NCI-H1105 treated with DMSO at 0.1 percent for 48 hours (cell line): ENCODE measurements at regions not wholly inside any gene's neighbourhood (a gene's known extent, or its start where the extent isn't known, plus 50 kb on each side); places are given as distances from the start of the nearest gene placed in this dataset.
"Not testable (repeated sequence)": the region's sequence is repeated elsewhere in the genome, so short reads cannot be mapped to it uniquely, and the experiment has no call there.

Experiments used
- DNase-seq: peaks from one replicate; lab custom pipeline; 2025; lab: John Stamatoyannopoulos, UW

DNA sequence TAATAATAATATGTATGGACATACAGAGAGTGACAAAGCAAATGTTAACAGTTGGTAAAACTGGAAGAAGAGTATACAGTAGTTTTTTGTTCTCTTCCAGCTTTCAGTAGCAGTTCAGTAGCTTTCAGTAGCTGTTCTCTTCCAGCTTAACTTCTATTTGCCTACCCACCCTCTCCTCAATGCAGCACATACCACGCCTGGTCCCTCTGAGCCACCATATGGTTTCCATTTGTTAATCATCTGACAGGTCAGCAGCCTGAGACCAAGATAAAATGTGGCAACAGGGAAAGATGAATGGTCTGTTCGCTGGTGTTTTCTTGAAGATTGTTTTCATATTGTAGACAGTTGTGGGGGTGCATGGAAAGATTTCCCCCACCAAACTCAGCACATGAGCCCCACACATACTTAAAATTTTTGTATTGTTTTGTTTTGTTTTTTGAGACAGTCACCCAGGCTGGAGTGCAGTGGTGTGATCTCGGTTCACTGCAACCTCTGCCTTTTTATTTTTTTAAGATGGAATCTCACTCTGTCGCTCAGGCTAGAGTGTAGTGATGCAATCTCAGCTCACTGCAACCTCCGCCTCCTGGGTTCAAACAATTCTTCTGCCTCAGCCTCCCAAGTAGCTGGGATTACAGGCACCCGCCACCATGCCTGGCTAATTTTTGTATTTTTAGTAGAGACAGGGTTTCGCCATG lies 56.8 kb downstream of the ATP6V0E2 start:
- DNase-seq, result not testable (repeated sequence)

DNA sequence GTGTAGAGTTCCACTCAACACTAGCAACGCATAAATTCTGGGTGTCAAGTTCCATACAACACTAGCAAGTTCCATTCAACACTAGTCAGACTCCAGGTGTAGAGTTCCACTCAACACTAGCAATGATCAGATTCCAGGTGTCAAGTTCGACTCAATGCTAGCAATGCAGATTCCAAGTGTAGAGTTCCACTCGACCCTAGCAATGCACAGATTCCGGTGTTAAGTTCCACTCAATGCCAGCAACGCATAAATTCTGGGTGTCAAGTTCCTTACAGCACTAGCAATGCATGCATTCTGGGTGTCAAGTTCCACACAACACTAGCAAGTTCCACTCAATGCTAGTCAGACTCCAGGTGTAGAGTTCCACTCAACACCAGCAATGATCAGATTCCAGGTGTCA lies 60.0 kb downstream of the ATP6V0E2 start:
- DNase-seq, result not testable (repeated sequence)

- DNase-seq, result not testable (repeated sequence)
Measured at GRCh38 chr7:149947346-149947745, 73.6 kb downstream of the ATP6V0E2 start.

GRCh38 chr7:149948444-149948843 lies 74.7 kb downstream of the ATP6V0E2 start:
- not testable (repeated sequence) for DNase-seq

DNA sequence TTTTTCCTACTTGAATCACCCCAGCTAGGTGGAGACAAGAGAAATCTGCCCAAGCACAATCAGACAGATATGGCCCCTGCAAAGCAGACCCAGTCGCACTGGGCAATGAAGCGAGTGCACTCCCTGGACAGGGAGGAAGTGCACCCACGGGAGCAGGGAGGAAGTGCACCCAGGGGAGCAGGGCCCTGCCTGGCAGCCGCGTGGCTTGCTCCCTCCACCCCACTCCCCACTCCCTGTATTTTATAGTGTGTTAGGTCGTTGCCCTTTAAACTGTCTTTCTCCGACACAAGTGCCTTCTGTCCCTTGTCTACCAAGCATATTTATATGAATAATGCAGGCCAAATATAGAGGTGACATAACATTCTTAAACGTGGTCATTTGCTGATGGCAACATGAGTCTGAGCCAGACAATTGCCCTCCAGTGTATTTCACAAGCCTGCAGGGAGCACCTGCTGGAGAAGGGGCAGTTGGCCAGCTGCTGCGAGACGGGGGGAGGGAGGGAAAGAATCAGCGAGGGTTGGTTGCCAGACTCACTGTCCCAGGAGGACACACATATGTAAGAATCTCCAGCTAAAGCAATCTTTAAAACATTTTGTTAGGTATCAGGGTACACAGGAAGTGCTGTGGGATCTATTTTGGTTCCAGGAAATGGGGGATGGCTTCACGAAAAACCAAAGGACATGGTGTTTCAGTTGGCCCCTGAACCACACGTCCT lies 76.3 kb downstream of the ATP6V0E2 start:
- not testable (repeated sequence) for DNase-seq

- not testable (repeated sequence) for DNase-seq
Measured at GRCh38 chr7:149950578-149950924, 76.8 kb downstream of the ATP6V0E2 start.

- DNase-seq, result not testable (repeated sequence)
Measured at GRCh38 chr7:149951579-149951978, 77.8 kb downstream of the ATP6V0E2 start.

DNA sequence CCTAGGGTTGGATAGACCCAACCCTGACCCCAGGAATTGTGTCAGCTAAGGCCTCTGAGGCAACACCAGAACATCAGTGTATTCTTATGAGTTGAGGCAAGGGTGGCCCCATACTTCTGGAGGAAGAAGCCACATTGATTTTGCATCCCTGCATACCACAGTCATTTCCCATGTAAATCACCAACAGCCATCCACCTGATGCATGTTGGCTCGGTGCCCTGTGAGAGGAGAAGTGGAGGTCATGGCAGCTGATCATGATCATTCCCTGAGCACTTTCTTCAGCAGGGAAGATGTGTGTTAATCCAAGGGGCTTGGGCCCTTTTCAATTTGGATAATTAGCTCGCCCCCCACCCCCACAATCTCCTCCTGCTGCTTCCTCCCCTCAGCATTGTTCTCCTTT lies 85.1 kb downstream of the ATP6V0E2 start:
- DNase-seq, result not testable (repeated sequence)

DNA sequence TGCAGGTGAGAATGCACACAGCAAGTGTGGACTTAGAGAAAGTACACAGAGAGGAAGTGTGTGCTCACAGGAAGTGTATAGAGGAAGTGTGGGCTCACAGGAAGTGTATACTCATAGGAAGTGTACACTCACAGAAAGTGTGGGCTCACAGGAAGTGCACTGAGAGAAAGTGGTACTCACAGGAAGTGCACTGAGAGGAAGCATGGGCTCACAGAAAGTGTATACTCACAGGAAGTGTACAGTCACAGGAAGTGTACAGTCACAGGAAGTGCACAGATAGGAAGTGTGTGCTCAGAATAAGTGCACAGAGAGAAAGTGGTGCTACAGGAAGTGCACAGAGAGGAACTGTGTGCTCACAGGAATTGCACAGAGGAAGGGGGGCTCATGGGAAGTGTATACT lies 87.1 kb downstream of the ATP6V0E2 start:
- DNase-seq, result not testable (repeated sequence)

- not testable (repeated sequence) for DNase-seq
Measured at GRCh38 chr7:149961878-149962277, 88.1 kb downstream of the ATP6V0E2 start.

GRCh38 chr7:149962685-149963319 lies 89.0 kb downstream of the ATP6V0E2 start:
- DNase-seq, result not testable (repeated sequence)

- DNase-seq, result not testable (repeated sequence)
Measured at GRCh38 chr7:149963985-149964384, 90.2 kb downstream of the ATP6V0E2 start.

DNA sequence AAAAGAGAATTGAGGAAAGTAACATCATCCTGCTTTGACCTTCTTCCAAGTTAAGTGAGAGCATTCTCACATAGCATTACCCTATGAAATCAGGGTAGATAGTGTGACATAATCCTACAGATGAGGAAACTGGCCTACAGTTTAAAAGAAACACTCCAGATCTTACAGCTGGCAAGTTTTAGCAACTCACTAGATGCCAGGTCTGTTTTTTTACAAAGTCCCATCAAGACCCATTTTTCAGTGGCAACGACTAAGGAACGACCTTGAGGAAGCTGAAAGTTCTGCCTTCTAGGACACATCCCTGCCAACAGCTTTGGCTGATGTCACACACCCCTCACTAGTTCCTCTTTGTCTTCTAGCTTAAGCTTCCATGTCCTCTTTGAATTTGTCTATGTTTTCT lies 92.7 kb downstream of the ATP6V0E2 start:
- DNase-seq, result not testable (repeated sequence)

DNA sequence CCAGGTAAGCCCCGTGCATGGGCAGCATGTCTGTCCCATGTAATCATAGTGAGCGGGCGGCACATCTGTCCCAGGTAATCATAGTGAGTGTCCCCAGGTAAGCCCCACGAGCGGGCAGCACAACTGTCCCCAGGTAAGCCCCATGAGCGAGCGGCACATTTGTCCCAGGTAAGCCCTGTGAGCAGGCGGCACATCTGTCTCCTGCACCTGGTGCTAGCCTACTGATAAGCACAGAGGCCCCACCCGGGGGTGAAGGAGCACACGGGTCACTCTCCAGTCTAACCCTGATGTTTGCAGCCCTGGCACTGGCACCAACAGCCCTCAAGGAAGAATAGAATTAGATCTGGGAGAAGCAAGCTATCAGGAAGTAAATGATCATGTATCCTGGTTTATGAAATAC lies 99.2 kb downstream of the ATP6V0E2 start:
- not testable (repeated sequence) for DNase-seq

GRCh38 chr7:149973681-149974080 lies 99.9 kb downstream of the ATP6V0E2 start:
- not testable (repeated sequence) for DNase-seq

- not testable (repeated sequence) for DNase-seq
Measured at GRCh38 chr7:149975608-149976007, 101.8 kb downstream of the ATP6V0E2 start.

- DNase-seq, result not testable (repeated sequence)
Measured at GRCh38 chr7:149978537-149978936, 104.8 kb downstream of the ATP6V0E2 start.

- DNase-seq, result not testable (repeated sequence)
Measured at GRCh38 chr7:149978944-149979343, 105.2 kb downstream of the ATP6V0E2 start.

DNA sequence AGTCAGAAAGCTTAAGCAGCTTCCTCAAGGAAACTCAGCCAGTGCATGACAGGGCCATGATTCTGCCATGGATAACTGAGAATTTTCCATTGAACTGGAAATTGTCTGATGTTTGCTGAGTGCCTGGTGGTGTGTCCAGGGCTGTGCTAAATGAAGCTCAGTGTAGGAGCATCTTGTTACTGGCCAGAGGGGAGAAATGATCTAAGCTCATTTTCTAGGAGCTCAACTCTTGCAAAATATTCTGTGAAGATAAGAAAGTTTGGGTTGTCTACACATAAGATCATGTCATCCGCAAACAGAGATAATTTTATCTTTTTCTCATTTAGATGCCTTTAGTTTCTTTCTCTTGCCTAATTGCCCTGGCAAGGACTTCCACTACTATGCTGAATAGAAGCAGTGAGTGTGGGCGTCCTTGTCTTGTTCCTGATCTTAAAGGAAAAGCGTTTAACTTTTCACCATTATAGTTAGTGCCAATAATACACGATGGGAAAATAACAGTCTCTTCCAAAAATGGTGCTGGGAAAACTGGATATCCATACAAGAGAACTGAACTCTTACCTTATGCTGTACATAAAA lies 108.9 kb downstream of the ATP6V0E2 start:
- not testable (repeated sequence) for DNase-seq

DNA sequence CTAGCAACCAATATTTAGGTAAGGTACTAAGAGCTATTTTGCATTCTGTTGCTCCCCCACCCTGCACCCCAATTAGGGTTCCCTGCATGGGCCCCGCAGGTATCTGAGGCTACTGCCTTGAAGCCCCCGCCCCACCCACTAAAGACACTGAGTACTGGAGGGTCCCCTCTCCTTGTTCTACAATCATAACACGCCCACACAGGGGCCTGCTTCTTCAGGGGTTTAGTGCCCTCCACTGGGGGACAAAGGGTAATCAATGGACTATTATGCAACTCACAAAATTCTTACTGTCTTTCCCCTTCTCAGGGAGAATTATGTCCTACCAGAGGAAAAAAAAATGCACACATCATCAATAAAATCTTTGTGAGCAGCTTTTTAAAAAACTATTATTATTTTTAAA lies 113.1 kb downstream of the ATP6V0E2 start:
- not testable (repeated sequence) for DNase-seq

- DNase-seq, result not testable (repeated sequence)
Measured at GRCh38 chr7:149991652-149992302, 118.0 kb downstream of the ATP6V0E2 start.

DNA sequence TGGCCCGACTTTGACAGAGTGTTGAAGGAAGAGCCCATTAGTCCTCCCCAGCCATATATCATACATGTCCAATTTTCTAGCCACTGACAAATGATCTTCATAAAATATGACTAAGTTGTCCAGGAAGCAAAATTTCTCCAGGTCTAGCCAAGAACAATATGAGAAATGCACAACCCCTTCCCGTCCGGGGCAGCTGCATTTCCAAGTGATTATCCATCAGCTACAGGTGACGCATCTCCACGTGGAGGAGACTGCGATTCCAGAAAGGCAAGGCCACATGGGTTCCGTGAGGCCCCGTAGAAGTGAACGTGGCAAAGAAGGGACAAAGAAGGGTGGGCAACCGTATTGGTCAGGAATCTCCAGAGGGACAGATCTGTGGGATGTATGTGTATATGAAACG lies 118.6 kb downstream of the ATP6V0E2 start:
- DNase-seq, result not testable (repeated sequence)
